Body of pancreas (tissue), 4 donors: ENCODE measurements at regions not wholly inside any gene's neighbourhood (a gene's known extent, or its start where the extent isn't known, plus 50 kb on each side); places are given as distances from the start of the nearest gene placed in this dataset.

ENCODE experiments used
- ATAC-seq: fragments of 150-250 bp; one replicate; pipeline ENCODE4 v1.9.1; 2016
- DNase-seq, 4 donors: peaks; one replicate each; pipeline ENCODE4 v3.0.0-alpha.2; 2019
- H3K27ac ChIP-seq, 4 donors: fragments of 200-600 bp; sonication (generic); 1 replicate in 3 of 4; 2 replicates in 1 of 4; pipeline versions ENCODE4 v1.5.1 to v1.6.1; 2016 to 2019; ENCODE audit warnings: mild to moderate bottlenecking in 1 of 4, mixed read lengths in 1 of 4, moderate library complexity in 1 of 4
- H3K27me3 ChIP-seq, 2 donors: fragments of 200-600 bp; sonication (generic); one replicate each; pipeline ENCODE4 v1.6.0; 2016; ENCODE audit warnings: mild to moderate bottlenecking in 1 of 2
- H3K36me3 ChIP-seq, 2 donors: fragments of 200-600 bp; sonication (generic); replicated peaks in 1 of 2; 2 replicates each; pipeline ENCODE4 v1.5.1; 2016; ENCODE audit warnings: low read depth in 2 of 2; ENCODE audit not compliant: insufficient read depth in 1 of 2
- H3K4me1 ChIP-seq: fragments of 200-600 bp; sonication (generic); one replicate; pipeline ENCODE4 v1.6.0; 2016
- H3K4me3 ChIP-seq, 2 donors: fragments of 200-600 bp; sonication (generic); 1 replicate in 1 of 2; 2 replicates in 1 of 2; pipeline ENCODE4 v1.5.1; 2016 to 2019
- H3K9me3 ChIP-seq, 3 donors: fragments of 200-600 bp; sonication (generic); 1 replicate in 2 of 3; 2 replicates in 1 of 3; pipeline ENCODE4 v1.5.1; 2016
- POLR2A ChIP-seq, 3 donors: fragments of 450-650 bp; IDR thresholded peaks; one replicate each; pipeline ENCODE4 v1.6.1; 2016; ENCODE audit warnings: antibody characterized with exemption in 3 of 3, mild to moderate bottlenecking in 2 of 3
- WGBS, 2 donors: methylation state at CpG; one replicate each; pipeline ENCODE4 v1.1.5; 2017; 5-methylcytosine and 5-hydroxymethylcytosine counted together
- intact Hi-C: fragments of 100-400 bp; cut with DNase I; formaldehyde crosslinking; loops from one replicate; pipeline ENCODE4 v1.15.1; 2023
- TF ChIP-seq, protein P1 (sequence below), 7 experiments: fragments of 450-650 bp in 4 of 7; fragments of 200-600 bp in 3 of 7; sonication (generic) in 3 of 7; IDR thresholded peaks; one replicate each; pipeline ENCODE4 v1.5.1; 2016 to 2019; ENCODE audit warnings: antibody characterized with exemption in 7 of 7

DNA sequence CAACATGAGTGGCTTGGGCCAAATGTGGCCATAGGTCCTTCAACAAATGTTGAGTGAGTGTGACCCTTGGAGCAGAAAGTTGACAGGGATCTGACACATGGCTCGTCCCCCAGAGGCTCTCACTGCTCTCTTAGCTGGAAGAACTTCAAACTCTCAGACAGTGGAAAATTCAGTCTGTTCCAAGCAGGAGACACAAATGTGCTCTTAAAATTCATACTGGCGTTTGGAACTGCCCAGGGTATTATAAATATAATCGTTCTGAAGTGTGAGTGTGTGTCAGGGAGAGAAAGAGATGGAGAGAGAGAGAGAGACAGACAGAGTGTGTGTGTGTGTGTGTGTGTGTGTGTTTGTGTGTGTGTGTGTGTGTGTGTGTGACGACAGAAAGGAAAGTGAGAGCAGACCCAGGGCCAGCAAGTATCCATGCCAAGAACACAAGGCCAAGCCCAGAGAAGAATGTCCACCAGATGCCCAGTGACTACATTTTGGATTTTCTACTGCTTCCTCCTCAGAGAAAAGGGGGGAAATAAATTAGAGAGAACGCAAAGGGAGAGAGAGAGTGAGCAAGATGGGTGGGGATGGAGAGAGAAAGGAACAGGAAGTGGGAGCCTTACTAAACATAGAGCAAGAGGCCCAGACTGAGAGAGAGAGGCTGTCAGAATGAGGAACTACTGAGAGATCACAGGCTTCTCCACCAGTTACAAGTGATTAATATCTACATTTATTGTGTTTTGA is 193.6 kb upstream of the NUDT4 start:
- no peaks in the 10 kb centered on the region for H3K9me3 ChIP-seq
- intact Hi-C loops, result no loop called here
- no peak overlapping the region for H3K4me3 ChIP-seq
- no peaks in the 10 kb centered on the region for H3K4me1 ChIP-seq
- H3K27me3 ChIP-seq, result no peaks in the 10 kb centered on the region
- H3K27ac ChIP-seq, result peak overlapping the region in 2 of 4 donors; percentile 10 to 24
- H3K36me3 ChIP-seq, result no peaks in the 10 kb centered on the region
- TF ChIP-seq, protein P1, sequence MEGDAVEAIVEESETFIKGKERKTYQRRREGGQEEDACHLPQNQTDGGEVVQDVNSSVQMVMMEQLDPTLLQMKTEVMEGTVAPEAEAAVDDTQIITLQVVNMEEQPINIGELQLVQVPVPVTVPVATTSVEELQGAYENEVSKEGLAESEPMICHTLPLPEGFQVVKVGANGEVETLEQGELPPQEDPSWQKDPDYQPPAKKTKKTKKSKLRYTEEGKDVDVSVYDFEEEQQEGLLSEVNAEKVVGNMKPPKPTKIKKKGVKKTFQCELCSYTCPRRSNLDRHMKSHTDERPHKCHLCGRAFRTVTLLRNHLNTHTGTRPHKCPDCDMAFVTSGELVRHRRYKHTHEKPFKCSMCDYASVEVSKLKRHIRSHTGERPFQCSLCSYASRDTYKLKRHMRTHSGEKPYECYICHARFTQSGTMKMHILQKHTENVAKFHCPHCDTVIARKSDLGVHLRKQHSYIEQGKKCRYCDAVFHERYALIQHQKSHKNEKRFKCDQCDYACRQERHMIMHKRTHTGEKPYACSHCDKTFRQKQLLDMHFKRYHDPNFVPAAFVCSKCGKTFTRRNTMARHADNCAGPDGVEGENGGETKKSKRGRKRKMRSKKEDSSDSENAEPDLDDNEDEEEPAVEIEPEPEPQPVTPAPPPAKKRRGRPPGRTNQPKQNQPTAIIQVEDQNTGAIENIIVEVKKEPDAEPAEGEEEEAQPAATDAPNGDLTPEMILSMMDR (IDR thresholded peaks at IDR 0.05), result no peak
- TF ChIP-seq POLR2A (IDR thresholded peaks at IDR 0.05), result no peak
- 44 to 50% methylated on average over 5 of the region's 5 CpGs for WGBS, 2 donors
- ATAC-seq, result peak; percentile 38
- peak in 2 of 4 donors; percentile 22 to 25 for DNase-seq

DNA sequence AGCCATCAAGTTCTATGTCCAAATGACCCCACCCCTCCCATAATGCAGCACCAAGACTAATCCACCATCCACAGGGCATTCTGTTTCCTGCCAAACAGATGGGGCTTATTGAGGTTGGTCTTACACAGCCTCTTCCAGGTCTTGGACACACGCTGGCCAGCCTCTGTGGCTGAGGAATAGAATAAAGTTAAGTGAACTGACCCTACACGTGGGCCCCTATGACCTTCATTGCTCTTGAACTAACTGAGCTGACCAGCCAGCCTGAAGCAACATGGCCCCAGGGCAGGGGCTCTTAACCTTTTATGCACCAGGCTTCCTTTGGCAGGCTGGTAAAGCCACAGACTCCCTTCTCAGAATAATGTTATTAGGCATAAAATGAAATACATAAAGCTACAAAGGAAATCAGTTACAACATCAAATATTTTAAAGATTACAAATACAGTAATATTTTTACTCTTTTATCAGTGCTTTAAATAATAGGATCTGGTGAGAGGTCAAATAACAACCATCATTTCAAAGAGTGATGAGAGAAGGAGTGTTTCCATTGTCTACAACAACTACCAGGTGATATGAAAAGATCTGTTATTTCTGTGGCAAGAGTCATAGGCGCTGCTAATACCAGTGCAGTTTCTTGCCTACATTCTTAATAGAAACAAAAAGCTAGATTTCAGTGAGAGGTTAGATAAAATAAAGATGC is 192.9 kb upstream of the NUDT4 start:
- H3K4me3 ChIP-seq, result no peak overlapping the region
- 61 to 76% methylated on average over 3 of the region's 3 CpGs for WGBS, 2 donors
- TF ChIP-seq, protein P1 (IDR thresholded peaks at IDR 0.05), result no peak
- TF ChIP-seq POLR2A (IDR thresholded peaks at IDR 0.05), result no peak
- intact Hi-C loops, result no loop called here
- peak overlapping the region in 2 of 4 donors; percentile 10 to 24 for H3K27ac ChIP-seq
- no peak for ATAC-seq
- H3K4me1 ChIP-seq, result no peaks in the 10 kb centered on the region
- DNase-seq, result no peak
- no peaks in the 10 kb centered on the region for H3K9me3 ChIP-seq
- no peaks in the 10 kb centered on the region for H3K36me3 ChIP-seq
- H3K27me3 ChIP-seq, result no peaks in the 10 kb centered on the region

DNA sequence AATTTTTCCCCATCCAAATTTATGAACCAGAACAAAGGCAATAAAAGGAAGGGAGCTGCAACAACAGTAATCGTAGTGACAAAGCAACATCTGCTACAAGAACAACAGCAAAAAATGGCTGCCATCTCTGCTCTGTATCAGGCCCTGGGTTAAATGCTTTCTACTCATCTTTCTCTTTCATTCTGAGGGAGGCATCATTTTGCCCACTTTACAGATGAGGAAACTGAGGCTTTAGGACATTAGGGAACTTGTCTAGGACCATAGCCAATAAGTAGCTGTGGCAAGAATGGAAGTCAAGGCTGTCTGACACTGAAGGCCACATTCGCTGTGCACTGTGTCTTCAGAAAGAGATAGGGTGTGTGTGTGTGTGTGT is 192.4 kb upstream of the NUDT4 start:
- WGBS, 2 donors, result 80 to 83% methylated on average over 2 of the region's 2 CpGs
- DNase-seq (no peak), ATAC-seq (no peak)
- Histone ChIP-seq H3K4me1 (no peaks in the 10 kb centered on the region), H3K36me3 (no peaks in the 10 kb centered on the region), H3K27ac (no peak overlapping the region), H3K4me3 (no peak overlapping the region), H3K27me3 (no peaks in the 10 kb centered on the region), H3K9me3 (no peaks in the 10 kb centered on the region)
- intact Hi-C loops, result no loop called here
- TF ChIP-seq, protein P1 (IDR thresholded peaks at IDR 0.05), result no peak
- no peak for TF ChIP-seq POLR2A (IDR thresholded peaks at IDR 0.05)

DNA sequence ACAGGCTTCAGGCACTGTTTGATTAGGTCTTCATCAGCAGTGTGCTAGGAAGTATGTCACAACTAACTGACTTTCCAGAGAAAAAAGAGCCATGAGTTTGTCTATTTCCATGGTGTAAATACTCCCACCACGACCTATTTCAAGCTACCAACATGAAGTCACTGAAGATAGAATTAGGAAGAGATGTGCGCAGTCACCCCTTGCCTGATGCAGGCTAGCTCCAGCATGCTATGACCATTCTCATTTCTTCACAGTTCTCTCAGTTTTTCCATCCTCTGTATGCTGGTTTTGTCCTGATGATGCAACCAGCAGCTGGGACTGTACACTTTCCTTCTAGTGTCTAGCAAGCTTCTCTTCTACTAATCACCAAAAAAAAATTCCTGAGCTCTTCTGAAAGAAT is 191.6 kb upstream of the NUDT4 start:
- ATAC-seq, result no peak
- no peaks in the 10 kb centered on the region for H3K36me3 ChIP-seq
- no peak for TF ChIP-seq POLR2A (IDR thresholded peaks at IDR 0.05)
- TF ChIP-seq, protein P1 (IDR thresholded peaks at IDR 0.05), result no peak
- 64 to 94% methylated on average over 2 of the region's 2 CpGs for WGBS, 2 donors
- H3K4me1 ChIP-seq, result no peaks in the 10 kb centered on the region
- no peaks in the 10 kb centered on the region for H3K27me3 ChIP-seq
- H3K4me3 ChIP-seq, result no peak overlapping the region
- intact Hi-C loops, result no loop called here
- H3K9me3 ChIP-seq, result no peaks in the 10 kb centered on the region
- no peak for DNase-seq
- no peak overlapping the region for H3K27ac ChIP-seq
